ENCODE measurements at regions not wholly inside any gene's neighbourhood (a gene's known extent, or its start where the extent isn't known, plus 50 kb on each side); places are given as distances from the start of the nearest gene placed in this dataset.

DNA sequence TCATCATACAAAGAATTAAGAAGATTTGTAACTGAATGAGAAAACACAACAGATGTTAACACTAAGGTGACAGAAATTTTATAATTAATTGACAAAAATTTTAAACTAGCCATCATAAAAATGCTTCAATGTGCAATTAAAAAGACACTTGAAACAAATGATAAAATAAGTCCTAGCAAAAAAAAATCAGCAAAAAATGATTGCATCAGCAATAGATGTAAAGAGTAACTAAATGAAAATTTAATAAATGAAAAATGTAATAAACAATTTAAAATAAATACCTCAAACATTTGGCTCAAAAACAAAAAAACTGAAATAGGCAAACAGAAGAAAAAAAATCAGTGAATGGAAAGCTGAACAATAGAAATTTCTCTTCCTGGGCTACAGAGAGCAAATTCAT, 380.7 kb upstream of the GALNTL6 start (continued):
- TF ChIP-seq, protein P1, sequence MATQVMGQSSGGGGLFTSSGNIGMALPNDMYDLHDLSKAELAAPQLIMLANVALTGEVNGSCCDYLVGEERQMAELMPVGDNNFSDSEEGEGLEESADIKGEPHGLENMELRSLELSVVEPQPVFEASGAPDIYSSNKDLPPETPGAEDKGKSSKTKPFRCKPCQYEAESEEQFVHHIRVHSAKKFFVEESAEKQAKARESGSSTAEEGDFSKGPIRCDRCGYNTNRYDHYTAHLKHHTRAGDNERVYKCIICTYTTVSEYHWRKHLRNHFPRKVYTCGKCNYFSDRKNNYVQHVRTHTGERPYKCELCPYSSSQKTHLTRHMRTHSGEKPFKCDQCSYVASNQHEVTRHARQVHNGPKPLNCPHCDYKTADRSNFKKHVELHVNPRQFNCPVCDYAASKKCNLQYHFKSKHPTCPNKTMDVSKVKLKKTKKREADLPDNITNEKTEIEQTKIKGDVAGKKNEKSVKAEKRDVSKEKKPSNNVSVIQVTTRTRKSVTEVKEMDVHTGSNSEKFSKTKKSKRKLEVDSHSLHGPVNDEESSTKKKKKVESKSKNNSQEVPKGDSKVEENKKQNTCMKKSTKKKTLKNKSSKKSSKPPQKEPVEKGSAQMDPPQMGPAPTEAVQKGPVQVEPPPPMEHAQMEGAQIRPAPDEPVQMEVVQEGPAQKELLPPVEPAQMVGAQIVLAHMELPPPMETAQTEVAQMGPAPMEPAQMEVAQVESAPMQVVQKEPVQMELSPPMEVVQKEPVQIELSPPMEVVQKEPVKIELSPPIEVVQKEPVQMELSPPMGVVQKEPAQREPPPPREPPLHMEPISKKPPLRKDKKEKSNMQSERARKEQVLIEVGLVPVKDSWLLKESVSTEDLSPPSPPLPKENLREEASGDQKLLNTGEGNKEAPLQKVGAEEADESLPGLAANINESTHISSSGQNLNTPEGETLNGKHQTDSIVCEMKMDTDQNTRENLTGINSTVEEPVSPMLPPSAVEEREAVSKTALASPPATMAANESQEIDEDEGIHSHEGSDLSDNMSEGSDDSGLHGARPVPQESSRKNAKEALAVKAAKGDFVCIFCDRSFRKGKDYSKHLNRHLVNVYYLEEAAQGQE (IDR thresholded peaks at IDR 0.05; ENCODE audit: unreplicated experiment) = no peak

DNA sequence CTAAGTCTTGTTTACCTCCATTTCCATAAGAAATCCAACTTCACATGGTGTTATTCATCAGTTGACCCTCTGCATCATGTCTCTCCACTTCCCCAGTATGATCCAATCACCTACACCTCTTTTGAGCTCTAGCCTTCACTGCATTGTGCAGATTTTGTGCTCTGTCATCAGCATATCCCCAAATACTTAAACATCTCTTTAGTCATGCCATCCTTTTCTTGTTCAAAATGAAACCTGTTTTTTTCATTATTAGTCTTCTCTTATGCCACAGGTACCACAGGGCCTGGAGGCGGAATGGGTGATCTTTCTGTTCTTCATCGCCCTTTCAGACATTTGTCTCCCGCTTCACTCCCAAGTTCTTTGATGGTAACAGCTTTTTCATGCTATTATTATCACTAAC, 382.7 kb upstream of the GALNTL6 start:
- Histone ChIP-seq H3K27ac (ENCODE audit: low read depth) (no peak overlapping the region), H3K4me3 (no peak overlapping the region), H3F3A (replicated peaks; ENCODE audit: low read depth) (no peaks in the 10 kb centered on the region), H3K79me2 (replicated peaks; ENCODE audit: insufficient read depth) (no peaks in the 10 kb centered on the region), H3K4me1 (ENCODE audit: insufficient read depth) (no peaks in the 10 kb centered on the region), H3K36me3 (ENCODE audit: insufficient read depth) (no peaks in the 10 kb centered on the region), H3K4me2 (no peak overlapping the region), H2AFZ (no peak overlapping the region), H3K9me2 (ENCODE audit: insufficient read depth) (no peaks in the 10 kb centered on the region), H4K20me1 (replicated peaks; ENCODE audit: insufficient read depth) (no peaks in the 10 kb centered on the region), H3K27me3 (ENCODE audit: insufficient read depth) (no peaks in the 10 kb centered on the region)
- no peaks in the 10 kb centered on the region for H3K27me3 Mint-ChIP-seq (ENCODE audit: insufficient read depth, low read depth, poor library complexity)
- H3K4me3 Mint-ChIP-seq = no peak overlapping the region
- no peak for DNase-seq (ENCODE audit: low spot score)
- H3K4me1 Mint-ChIP-seq = no peaks in the 10 kb centered on the region
- H3K27ac Mint-ChIP-seq = no peak overlapping the region
- ATAC-seq = no peak
- no peaks in the 10 kb centered on the region for H3K9me3 Mint-ChIP-seq
- H3K36me3 Mint-ChIP-seq (ENCODE audit: low read depth) = no peaks in the 10 kb centered on the region
- TF ChIP-seq CREB1 (CRISPR knock-in tag; IDR thresholded peaks at IDR 0.05; ENCODE audit: low read depth) (no peak), NANOG (IDR thresholded peaks at IDR 0.05; ENCODE audit: borderline replicate concordance) (no peak), EZH2 (IDR thresholded peaks at IDR 0.05; ENCODE audit: low read depth, unreplicated experiment) (no peak), ZNF114 (CRISPR knock-in tag; IDR thresholded peaks at IDR 0.05) (no peak), ZNF331 (CRISPR knock-in tag; IDR thresholded peaks at IDR 0.05; ENCODE audit: low read depth) (no peak), EZH2phosphoT487 (IDR thresholded peaks at IDR 0.05; ENCODE audit: unreplicated experiment) (no peak), POLR2AphosphoS5 (IDR thresholded peaks at IDR 0.05; ENCODE audit: low read depth) (no peak)
- TF ChIP-seq, protein P2, sequence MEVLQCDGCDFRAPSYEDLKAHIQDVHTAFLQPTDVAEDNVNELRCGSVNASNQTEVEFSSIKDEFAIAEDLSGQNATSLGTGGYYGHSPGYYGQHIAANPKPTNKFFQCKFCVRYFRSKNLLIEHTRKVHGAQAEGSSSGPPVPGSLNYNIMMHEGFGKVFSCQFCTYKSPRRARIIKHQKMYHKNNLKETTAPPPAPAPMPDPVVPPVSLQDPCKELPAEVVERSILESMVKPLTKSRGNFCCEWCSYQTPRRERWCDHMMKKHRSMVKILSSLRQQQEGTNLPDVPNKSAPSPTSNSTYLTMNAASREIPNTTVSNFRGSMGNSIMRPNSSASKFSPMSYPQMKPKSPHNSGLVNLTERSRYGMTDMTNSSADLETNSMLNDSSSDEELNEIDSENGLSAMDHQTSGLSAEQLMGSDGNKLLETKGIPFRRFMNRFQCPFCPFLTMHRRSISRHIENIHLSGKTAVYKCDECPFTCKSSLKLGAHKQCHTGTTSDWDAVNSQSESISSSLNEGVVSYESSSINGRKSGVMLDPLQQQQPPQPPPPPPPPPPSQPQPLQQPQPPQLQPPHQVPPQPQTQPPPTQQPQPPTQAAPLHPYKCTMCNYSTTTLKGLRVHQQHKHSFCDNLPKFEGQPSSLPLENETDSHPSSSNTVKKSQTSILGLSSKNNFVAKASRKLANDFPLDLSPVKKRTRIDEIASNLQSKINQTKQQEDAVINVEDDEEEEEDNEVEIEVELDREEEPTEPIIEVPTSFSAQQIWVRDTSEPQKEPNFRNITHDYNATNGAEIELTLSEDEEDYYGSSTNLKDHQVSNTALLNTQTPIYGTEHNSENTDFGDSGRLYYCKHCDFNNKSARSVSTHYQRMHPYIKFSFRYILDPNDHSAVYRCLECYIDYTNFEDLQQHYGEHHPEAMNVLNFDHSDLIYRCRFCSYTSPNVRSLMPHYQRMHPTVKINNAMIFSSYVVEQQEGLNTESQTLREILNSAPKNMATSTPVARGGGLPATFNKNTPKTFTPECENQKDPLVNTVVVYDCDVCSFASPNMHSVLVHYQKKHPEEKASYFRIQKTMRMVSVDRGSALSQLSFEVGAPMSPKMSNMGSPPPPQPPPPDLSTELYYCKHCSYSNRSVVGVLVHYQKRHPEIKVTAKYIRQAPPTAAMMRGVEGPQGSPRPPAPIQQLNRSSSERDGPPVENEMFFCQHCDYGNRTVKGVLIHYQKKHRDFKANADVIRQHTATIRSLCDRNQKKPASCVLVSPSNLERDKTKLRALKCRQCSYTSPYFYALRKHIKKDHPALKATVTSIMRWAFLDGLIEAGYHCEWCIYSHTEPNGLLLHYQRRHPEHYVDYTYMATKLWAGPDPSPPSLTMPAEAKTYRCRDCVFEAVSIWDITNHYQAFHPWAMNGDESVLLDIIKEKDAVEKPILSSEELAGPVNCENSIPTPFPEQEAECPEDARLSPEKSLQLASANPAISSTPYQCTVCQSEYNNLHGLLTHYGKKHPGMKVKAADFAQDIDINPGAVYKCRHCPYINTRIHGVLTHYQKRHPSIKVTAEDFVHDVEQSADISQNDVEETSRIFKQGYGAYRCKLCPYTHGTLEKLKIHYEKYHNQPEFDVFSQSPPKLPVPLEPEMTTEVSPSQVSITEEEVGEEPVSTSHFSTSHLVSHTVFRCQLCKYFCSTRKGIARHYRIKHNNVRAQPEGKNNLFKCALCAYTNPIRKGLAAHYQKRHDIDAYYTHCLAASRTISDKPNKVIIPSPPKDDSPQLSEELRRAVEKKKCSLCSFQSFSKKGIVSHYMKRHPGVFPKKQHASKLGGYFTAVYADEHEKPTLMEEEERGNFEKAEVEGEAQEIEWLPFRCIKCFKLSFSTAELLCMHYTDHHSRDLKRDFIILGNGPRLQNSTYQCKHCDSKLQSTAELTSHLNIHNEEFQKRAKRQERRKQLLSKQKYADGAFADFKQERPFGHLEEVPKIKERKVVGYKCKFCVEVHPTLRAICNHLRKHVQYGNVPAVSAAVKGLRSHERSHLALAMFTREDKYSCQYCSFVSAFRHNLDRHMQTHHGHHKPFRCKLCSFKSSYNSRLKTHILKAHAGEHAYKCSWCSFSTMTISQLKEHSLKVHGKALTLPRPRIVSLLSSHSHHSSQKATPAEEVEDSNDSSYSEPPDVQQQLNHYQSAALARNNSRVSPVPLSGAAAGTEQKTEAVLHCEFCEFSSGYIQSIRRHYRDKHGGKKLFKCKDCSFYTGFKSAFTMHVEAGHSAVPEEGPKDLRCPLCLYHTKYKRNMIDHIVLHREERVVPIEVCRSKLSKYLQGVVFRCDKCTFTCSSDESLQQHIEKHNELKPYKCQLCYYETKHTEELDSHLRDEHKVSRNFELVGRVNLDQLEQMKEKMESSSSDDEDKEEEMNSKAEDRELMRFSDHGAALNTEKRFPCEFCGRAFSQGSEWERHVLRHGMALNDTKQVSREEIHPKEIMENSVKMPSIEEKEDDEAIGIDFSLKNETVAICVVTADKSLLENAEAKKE (CRISPR knock-in tag; IDR thresholded peaks at IDR 0.05) = no peak
- TF ChIP-seq, protein P3, sequence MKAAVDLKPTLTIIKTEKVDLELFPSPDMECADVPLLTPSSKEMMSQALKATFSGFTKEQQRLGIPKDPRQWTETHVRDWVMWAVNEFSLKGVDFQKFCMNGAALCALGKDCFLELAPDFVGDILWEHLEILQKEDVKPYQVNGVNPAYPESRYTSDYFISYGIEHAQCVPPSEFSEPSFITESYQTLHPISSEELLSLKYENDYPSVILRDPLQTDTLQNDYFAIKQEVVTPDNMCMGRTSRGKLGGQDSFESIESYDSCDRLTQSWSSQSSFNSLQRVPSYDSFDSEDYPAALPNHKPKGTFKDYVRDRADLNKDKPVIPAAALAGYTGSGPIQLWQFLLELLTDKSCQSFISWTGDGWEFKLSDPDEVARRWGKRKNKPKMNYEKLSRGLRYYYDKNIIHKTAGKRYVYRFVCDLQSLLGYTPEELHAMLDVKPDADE (IDR thresholded peaks at IDR 0.05) = no peak
- TF ChIP-seq, protein P4, sequence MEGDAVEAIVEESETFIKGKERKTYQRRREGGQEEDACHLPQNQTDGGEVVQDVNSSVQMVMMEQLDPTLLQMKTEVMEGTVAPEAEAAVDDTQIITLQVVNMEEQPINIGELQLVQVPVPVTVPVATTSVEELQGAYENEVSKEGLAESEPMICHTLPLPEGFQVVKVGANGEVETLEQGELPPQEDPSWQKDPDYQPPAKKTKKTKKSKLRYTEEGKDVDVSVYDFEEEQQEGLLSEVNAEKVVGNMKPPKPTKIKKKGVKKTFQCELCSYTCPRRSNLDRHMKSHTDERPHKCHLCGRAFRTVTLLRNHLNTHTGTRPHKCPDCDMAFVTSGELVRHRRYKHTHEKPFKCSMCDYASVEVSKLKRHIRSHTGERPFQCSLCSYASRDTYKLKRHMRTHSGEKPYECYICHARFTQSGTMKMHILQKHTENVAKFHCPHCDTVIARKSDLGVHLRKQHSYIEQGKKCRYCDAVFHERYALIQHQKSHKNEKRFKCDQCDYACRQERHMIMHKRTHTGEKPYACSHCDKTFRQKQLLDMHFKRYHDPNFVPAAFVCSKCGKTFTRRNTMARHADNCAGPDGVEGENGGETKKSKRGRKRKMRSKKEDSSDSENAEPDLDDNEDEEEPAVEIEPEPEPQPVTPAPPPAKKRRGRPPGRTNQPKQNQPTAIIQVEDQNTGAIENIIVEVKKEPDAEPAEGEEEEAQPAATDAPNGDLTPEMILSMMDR (conservative IDR thresholded peaks at IDR 0.05; ENCODE audit: low read depth in 2 of 2) = no peak

All from GM23338 (cell line).